PFSK-1 (cell line): ENCODE measurements at regions not wholly inside any gene's neighbourhood (a gene's known extent, or its start where the extent isn't known, plus 50 kb on each side); places are given as distances from the start of the nearest gene placed in this dataset.

Source experiments
- FOXP2 ChIP-seq: optimal IDR thresholded peaks from 2 replicates; pipeline ENCODE3; 2011; ENCODE audit warnings: borderline replicate concordance, control low read depth, inconsistent platforms; ENCODE audit not compliant: insufficient read depth; ENCODE audit errors: extremely low read length, extremely low read depth
- POLR2AphosphoS5 ChIP-seq: IDR thresholded peaks from 2 replicates; pipeline ENCODE4 v1.6.1; 2012; ENCODE audit warnings: low read depth, mild to moderate bottlenecking, control low read depth, low read length, moderate library complexity
- SIN3A ChIP-seq: IDR thresholded peaks from 2 replicates; pipeline ENCODE4 v1.6.1; 2012; ENCODE audit warnings: mild to moderate bottlenecking, low read length, moderate library complexity, borderline replicate concordance; ENCODE audit not compliant: insufficient read depth
- TAF1 ChIP-seq: IDR thresholded peaks from 2 replicates; pipeline ENCODE4 v1.6.1; 2012; ENCODE audit warnings: low read length, control low read depth, borderline replicate concordance; ENCODE audit not compliant: insufficient read depth
- TF ChIP-seq, protein P1 (sequence below), 2 experiments: IDR thresholded peaks; 2 replicates each; pipeline versions ENCODE4 v1.6.1 to v1.8.0; 2011 to 2012; ENCODE audit warnings: low read depth in 2 of 2, low read length in 2 of 2, control low read depth in 1 of 2, inconsistent platforms in 1 of 2, mild to moderate bottlenecking in 1 of 2, moderate library complexity in 1 of 2; ENCODE audit not compliant: insufficient read depth in 1 of 2

DNA sequence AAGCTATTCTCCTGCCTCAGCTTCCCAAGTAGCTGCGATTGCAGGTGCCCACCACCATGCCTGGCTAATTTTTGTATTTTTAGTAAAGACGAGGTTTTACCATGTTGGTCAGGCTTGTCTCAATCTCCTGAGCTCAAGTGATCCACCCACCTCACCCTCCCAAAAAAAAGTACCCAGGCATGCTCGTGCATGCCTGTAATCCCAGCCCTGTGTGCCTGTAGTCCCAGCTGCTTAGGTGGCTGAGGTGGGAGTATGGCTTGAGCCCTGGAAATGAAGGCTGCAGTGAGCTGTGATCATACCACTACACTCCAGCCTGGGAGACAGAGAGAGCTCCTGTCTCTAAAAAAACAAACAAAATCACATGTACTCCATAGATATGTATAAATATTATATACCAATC, 176.5 kb downstream of the SOX2 start:
- TF ChIP-seq FOXP2 (no peak), SIN3A (no peak), POLR2AphosphoS5 (no peak), TAF1 (no peak)
- TF ChIP-seq, protein P1, sequence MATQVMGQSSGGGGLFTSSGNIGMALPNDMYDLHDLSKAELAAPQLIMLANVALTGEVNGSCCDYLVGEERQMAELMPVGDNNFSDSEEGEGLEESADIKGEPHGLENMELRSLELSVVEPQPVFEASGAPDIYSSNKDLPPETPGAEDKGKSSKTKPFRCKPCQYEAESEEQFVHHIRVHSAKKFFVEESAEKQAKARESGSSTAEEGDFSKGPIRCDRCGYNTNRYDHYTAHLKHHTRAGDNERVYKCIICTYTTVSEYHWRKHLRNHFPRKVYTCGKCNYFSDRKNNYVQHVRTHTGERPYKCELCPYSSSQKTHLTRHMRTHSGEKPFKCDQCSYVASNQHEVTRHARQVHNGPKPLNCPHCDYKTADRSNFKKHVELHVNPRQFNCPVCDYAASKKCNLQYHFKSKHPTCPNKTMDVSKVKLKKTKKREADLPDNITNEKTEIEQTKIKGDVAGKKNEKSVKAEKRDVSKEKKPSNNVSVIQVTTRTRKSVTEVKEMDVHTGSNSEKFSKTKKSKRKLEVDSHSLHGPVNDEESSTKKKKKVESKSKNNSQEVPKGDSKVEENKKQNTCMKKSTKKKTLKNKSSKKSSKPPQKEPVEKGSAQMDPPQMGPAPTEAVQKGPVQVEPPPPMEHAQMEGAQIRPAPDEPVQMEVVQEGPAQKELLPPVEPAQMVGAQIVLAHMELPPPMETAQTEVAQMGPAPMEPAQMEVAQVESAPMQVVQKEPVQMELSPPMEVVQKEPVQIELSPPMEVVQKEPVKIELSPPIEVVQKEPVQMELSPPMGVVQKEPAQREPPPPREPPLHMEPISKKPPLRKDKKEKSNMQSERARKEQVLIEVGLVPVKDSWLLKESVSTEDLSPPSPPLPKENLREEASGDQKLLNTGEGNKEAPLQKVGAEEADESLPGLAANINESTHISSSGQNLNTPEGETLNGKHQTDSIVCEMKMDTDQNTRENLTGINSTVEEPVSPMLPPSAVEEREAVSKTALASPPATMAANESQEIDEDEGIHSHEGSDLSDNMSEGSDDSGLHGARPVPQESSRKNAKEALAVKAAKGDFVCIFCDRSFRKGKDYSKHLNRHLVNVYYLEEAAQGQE (IDR thresholded peaks at IDR 0.05; ENCODE audit: insufficient read depth in 1 of 2, low read depth in 2 of 2, low read length in 2 of 2): no peak
